GM21786 (cell line): ENCODE measurements at regions not wholly inside any gene's neighbourhood (a gene's known extent, or its start where the extent isn't known, plus 50 kb on each side); places are given as distances from the start of the nearest gene placed in this dataset.
"Not testable (repeated sequence)": the region's sequence is repeated elsewhere in the genome, so short reads cannot be mapped to it uniquely, and the experiment has no call there.

Source experiments
- ATAC-seq: cut with Tn5 transposase; IDR thresholded peaks from one replicate; pipeline ENCODE4 v1.9.1; 2021; ENCODE audit not compliant: unreplicated experiment

DNA sequence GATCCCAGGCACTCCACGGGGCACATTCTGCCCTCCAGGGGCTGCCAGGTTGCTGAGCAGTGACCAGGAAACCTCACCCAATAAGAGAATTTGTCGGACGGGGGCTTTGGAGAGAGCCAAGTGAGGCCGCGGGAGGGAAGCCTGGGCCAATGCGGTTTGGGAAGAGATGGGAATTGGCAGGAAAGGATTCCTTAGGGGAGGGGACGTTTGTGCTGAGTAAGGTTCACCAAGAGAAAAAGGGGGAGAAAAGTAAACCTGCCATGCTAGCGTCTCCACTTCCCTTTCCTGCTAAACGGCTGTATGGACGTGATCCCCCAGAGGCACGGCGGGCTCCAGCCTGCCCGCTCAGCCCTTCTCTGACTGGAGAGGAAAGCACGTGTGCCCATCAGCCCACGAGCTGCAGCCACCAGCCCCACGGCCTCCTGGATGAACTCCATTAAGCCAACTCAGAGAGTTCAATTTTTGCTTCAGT, 194.4 kb upstream of the ID2 start:
- ATAC-seq: peak; percentile 9

DNA sequence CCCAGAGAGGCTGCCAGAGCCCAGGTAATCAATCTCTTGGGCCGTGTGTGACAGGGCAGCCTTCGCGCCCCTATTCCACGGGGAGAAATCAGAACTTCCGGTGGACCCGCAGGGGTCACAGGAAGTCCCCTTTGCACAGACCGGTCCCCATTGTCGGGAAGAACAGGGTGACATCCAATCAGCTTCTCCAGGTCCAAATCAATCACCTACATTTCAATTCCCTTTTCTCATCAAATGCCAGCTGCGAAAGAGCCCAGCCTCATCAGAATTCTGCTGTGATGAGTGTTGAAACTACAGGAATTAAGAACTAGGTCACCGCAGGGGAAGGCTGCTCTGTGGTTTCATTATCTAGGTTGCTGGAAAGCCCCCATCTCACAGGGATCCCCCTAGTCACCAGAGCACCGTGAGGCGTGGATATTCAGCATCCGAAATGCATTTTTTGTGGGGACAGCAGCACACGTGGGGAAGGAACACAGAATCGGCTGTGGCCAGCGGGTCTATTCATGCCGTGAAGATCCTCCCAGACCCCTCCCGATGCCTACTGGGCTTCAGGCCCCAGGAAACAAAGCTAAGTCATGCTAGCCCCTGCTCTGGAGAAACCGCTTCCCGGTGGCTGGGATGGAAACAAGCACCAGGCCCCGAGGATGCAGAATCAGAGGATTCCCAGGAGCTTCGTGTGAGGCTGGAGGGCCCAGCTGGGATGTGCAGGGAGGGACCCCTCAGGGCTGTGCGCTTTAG, 193.7 kb upstream of the ID2 start:
- ATAC-seq: peak; percentile 85

DNA sequence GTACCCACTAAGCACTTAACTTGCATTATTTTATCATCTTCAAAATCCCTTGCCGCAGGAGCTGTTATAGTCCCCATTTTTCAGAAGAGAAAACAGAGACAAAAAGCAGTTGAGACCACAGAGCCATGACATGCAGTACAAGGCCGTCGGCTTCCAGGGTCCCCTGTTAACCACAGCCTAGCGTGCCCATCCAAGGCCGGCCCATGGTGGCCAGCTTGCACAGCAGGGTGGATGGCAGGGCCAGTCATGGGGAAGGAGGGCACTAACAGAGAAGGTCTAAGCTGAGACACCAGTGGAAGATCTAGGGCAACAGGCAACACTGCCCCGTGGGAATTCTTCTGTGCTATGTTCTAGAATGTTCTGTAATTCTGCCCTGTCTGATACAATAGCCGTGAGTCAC, 192.6 kb upstream of the ID2 start:
- ATAC-seq: no peak

DNA sequence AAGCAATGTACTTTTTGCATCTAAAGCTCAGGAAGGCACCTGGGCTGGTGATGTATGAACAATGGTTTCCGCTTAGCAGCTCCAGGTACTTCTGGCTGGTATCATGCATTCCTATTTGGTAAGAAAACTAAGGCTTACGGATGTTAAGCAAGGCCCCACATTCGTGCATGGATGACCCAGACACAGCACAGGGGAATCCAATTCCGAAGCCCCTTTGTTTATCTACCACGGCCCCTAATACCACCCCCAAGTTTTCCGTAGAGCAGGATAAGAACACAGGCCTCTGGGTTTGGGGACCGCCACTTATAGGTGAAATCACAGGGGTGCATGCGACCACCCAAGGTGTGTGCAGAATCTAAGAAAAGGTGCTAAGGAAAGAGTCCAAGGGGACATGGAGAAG, 192.1 kb upstream of the ID2 start:
- no peak for ATAC-seq

DNA sequence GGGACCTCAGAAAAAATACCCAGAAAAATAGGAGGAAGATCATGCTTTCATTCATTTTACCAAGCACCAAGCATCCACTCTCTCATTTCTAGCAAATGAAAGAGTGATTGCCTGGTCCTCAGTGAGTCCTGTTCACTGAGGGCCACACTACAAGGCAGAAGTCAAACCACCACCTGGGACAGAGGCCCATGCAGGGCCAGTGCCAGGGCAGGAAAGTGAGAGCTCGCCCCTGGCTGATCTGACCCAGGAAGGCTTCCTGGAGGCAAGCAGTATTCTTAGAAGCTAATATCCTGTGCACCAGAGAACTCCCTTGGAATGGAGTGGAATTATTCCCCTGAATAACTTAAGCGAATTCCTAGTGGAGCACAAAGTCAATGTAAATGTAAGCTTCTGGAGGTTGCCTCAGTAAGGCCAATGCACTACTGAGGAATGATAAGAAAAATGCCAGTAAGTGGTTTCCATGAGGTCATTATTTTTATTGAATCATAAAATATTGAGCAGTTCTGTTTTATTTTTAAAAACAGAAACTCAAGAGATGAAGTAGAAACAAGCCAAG, 191.6 kb upstream of the ID2 start:
- no peak for ATAC-seq

DNA sequence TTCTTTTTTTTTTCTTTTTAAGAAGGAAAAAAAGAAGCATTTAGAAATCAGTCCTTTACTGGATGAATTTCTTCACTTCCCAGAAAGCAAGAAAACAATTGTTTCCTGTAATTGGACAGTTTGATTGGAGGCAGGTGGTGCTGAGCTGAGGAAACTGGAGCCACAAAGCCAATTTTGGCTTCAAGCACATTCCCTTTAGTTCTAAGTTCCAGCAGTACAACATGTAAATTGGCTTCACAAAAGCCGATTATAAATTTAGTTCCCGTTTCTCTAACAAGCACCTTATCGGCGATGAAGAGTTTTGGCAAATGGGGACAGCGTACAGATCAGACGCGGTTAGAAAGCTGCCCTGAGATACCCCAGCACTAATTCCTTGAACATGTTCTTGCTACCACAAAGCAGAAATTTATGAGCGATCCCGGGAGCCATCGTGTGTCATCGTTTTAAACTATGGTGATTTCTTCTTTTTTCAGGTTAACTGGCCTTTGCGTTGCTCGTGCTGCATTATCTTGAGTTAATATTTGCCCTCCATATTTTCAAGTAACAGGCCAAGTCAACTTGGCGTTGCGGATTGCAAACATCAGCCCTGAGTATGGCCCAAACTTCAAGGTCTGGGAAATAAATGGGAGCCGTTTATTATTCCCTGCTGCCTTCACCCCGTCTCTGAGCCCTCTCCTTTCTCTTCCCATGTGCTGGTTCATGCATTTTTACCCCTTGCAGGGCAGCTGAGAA, 190.4 kb upstream of the ID2 start:
- no peak for ATAC-seq

DNA sequence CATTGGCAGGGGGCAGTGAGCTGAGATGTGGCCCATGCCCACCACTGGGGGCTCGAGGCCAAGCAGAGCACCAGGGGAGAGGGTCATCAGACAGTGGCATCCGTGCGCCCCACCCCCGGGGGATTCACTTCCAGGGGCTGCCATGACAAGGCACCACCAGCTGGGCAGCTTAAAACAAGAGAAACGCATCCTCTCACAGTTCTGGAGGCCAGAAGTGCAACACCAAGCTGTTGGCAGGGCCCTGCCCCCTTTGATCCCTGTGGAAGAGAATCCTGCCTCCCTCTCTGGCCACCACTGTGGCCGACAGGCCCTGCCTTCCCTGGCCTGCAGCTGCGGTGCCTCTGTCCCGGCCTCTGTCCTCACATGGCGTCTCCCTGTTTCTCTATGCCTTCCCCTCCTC, 187.7 kb upstream of the ID2 start:
- no peak for ATAC-seq

DNA sequence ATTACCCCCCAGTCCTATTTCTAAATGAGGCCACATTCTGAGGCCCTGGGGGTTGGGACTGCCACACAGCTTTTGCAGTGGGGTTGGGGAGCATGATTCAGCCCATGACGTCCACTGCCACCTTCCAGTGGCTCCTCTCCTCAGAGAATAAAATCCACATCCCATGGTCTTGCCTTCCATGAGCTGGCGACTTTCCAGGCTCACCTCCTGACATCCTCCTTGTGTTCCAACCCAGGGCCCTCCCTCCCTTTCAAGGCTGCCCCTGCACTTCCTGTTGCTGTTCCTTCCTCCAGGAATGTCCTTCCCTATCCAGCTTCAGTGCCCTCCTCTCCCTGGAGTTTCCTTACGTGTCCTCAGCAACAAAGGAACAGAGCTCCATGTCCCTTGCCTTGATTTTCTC, 187.3 kb upstream of the ID2 start:
- no peak for ATAC-seq

DNA sequence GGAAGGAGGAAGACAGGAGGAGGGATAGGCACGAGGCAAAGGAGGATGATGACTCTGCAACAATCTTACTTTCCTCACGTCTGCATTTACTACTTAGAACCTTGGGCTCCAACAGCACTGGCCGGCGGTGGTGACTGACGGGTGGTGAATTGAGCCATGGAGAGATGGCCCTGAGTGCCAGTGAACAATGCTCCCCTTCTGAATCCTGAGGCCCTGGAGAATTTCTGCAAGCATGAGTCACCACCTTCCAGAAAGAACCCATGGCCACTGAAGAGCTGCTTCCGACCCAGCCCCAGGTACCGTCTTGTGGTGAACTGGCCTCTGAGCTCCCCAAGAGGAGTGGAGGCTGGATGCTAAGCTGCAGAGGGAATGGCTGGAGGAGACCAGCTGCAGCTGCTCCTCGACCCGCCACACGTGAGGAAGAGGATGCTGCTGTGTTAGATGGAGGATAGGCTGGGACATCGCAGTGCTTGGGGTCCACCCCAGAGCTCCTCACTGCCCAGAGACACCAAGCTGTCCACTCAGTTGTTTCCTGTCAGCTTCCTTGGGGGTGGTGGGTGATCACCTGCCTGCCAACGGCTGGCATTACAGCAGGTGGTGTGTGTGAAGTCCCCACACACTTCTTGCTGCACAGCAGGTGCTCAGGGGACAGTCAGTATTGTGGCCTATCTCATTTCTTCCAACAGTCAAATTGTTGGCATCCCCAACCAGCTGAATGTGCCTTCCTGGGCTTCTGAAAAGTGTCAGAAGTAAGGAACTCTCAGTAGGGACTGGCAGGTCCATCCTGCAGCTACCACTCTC, 186.5 kb upstream of the ID2 start:
- ATAC-seq: no peak

DNA sequence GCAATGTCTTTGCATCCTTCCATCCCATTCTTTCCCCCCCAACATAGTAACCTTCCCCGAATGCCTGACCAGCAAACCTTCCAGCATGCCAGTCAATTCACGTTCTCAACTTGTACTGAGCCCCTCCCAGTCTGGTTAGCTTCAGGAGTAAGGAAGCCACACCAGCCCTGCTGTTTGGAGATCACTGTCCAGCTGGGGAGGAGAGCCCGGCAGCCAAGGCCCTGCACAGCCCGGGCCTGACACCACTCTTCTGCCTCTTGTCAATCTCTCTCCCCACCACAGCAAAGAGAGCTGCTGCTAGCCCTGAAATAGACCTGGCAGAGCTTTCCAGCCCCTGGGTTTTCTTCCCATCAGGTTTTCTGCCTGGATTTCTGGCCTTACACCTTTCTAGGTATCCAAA, 185.8 kb upstream of the ID2 start:
- no peak for ATAC-seq

DNA sequence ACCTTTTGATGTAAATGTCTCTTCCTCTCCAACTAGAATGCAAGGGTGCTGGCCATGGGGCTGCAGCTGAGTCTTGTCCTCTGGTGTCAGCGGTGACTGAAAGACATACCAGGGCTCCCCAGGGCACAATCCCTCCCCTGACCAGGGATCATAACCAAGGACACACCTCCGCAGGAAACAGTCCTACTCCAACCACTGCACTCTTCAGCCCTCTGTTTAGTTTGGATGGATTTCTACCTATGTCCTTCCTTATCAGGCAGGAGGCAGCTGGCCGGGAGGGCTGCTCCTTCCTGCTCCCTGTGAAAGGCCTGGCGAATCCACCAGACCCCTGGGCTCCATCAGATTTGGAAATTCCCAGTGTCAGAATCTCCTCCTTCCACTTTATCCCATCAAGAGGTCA, 185.2 kb upstream of the ID2 start:
- no peak for ATAC-seq

DNA sequence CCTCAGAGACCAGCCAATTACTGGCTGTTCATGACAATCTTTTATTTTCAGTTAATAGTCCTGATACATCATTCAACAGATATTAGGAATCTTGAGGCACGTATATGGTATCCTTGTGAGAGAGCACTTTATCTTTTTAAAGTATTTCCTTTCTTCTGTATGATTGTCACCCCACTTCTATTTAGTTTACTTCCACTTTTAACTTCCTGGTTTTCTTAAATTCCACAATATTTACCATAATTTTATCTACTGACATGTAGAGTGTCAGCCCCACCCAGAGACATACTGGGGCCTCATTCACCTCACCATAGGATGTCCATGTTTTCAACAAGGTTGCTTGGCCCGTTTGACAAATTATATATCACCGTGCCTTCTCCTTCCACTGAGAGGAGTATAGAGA, 182.9 kb upstream of the ID2 start:
- ATAC-seq: no peak

DNA sequence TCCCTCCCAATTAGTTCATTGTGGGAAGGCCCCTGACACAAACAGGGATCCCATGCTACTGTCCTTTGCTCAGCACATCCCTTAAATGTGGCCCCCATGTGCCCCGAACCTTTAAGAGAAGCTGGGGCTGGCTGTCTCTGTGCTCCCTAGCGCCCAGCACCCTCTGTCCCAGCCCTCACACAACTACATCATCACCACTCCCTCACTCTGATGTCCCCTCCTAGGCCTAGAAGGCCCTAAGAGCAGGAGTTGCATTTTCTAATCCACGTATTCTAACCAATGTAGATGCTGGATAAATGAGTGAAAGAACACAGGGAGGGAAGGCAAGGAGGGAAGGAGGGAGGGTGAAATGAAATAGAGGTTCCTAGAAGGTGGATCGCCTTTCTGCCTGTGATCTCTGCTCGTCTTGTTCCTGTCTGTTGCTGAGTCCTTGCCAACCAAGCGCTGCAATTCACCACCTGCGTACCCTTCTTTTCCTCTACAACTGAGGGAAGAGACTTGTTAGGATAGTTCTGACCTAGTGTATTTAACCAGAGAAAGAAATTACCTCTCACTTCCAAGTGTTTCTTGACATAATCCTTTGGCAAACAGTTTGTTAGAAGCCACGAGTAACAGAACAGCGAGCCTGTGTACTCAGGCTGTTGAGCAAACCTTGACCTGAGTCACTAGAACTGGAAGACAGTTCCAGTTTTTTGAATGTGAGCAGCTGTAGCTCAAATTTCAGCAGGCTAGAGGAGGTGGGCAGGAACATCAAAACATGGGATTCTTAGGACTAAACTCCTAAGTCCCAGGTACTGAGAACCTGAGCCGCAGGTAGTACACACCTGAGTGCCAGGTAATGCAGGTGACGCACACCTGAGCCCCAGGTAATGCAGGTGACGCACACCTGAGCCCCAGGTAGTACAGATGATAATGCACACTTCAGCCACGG, 181.5 kb upstream of the ID2 start:
- ATAC-seq: no peak

DNA sequence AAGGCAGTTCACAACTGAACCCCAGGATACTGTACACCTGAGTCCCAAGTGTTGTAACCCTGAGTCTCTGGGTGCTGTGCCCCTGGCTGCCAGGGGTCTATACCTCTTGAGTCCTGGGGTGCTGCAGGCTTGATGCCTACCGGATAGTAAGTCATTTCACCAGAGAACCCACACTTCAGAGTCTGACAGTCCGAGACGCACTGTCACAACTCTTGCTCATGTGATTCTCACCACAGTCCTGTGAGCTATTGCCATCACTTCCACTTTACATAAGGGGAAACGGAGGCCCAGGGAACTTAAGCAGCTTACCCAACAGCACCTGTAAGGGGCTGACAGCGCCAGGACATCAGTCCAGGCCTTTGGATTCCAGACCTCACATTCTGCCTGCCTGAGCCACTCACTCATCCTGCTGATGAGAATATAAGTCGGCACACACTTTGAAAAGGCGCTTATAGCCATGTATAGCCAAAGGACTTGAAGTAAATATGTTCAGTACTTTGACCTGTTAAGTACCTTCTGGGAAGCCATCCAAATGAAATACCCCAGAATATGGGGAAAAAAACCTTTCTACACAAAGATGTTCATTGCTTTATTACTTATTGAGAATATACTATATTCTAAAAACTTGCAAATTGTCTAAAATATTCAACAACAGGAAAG, 180.7 kb upstream of the ID2 start:
- no peak for ATAC-seq

DNA sequence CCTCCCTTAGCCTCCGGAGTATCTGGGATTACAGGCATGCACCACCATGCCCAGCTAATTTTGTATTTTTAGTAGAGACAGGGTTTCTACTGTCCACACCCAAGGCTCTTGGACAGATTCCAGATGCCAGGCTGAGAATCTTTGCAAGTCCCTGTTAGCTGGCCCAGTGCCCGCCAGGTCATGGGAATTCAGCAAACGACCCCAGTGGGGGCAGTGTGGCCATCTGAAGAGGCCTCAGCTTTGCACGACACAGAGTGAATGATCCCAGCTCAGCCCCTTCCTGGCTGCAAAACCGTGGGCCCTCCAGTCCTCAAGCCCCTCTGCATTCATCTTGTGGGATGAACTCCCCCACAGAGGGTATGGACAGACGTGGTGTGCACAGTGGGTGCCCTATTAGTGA, 179.5 kb upstream of the ID2 start:
- no peak for ATAC-seq

DNA sequence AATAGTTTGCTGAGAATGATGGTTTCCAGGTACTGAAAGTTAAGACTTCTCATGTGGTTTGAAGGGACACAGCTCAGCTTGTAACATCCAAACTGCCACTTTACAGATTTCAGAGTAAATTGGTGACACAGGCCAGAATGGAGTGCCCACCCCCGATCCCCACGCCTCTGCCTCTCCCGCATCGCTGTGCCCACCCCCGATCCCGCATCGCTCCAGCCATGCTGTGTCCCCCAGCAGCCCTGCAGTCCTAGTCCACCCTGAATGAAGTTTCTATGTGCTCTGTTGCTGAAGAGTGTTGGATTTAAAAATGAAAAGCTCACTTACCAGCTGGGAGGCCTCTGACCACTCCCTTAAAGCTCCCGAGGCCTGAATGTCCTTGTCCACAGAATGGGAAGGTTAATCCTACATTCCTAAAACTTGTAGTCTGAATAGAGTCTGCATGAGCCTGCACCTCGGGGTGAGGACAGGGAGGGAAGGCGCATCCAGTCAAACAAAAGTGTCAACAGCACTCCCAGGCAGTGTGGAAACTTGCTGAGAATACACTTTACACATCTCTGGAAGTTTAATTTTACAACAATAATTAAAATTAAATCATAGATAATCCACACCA, 176.4 kb upstream of the ID2 start:
- ATAC-seq: no peak

DNA sequence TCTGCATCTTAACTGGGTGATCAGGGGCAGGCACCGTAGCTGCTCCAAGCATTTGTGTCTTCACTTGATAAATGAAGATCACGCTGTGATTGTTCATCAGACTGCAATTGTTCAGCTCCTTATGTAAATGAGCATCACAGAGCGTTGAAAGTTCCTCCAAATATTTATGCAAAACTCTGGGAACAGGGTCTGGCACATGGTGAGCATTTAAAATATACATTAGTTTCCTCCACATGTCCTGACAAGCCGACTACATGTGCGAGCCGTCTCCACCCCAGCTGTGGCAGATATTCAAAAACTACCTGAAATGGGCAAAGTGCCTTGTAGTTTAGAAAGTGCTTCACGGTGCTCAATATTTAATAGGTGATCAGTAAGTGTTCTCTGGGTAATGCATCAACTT, 175.1 kb upstream of the ID2 start:
- no peak for ATAC-seq

DNA sequence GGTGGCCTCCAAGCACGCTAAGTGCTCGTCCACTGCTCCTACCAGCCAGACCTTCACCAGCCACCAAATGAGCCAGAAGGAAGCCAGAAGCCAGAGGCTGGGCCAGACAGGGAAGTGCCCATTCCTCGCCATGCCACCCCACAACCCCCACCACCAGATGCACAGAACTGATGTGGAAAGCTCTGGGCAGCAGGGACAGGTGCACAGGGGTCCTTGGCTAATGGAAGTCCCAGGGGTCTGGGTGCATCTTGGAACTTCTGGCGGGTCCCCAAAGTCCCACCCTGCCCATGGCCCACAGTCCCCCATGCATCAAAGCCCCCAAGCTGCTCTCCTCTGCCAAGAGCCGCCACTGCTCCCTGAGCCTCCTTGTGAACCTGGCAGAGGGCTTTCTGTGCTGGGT, 173.1 kb upstream of the ID2 start:
- no peak for ATAC-seq

DNA sequence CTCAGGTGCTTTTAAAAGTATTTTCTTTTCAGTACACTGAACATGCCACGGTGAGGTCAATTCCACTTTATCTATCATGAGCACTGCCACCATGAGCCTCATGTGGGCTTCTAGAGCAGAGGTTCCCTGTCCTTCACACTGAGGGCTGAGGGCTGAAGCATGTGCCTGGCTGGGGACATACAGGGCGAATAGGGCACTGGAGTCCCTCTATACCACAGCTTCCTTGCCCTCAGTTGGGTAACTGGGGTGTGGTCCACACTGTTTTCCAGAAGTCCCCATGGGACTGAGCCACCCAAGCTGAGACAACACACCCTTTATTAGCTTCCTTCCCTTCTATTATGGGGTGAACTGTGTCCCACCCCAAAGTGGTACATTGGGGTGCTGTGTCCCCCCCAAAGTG, 172.2 kb upstream of the ID2 start:
- no peak for ATAC-seq

DNA sequence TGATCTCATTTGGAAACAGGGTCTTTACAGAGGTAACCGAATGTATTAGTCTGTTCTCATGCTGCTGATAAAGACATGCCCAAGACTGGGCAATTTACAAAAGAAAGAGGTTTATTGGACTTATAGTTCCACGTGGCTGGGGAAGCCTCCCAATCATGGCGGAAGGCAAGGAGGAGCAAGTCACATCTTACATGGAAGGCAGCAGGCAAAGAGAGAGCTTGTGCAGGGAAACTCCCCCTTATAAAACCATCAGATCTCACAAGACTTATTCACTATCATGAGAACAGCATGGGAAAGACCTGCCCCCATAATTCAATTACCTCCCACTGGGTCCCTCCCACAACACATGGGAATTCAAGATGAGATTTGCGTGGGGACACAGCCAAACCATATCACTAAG, 171.8 kb upstream of the ID2 start:
- not testable (repeated sequence) for ATAC-seq
